GM18511 (cell line): ENCODE measurements at regions not wholly inside any gene's neighbourhood (a gene's known extent, or its start where the extent isn't known, plus 50 kb on each side); places are given as distances from the start of the nearest gene placed in this dataset.
"Not testable (repeated sequence)": the region's sequence is repeated elsewhere in the genome, so short reads cannot be mapped to it uniquely, and the experiment has no call there.

Experiments used
- ATAC-seq: cut with Tn5 transposase; IDR thresholded peaks from one replicate; pipeline ENCODE4 v1.9.1; 2021; ENCODE audit warnings: mild to moderate bottlenecking, moderate library complexity; ENCODE audit not compliant: unreplicated experiment

- no peak for ATAC-seq
These were observed 981.7 kb upstream of the NCAM2 start for GRCh38 chr21:20016435-20017005.

GRCh38 chr21:20020026-20020425 lies 978.2 kb upstream of the NCAM2 start:
- ATAC-seq: no peak

DNA sequence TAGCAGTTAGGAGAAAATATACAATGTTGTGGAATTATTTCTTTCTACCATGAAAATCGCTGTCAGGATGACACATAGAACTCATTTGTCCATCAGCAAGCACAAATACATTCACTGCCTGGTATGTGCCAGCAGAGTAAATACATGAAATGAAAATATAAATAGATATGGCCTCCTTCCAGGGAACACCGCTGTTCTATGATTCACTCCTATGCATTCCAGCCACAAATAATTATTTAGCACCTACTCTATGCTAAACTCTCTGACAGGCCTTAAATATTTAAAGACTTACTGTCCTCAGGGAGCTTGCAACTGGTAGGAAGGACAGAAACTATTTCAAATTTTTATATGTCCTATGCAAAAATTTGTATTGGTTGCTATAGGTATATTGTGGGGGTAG lies 975.0 kb upstream of the NCAM2 start:
- ATAC-seq: no peak

DNA sequence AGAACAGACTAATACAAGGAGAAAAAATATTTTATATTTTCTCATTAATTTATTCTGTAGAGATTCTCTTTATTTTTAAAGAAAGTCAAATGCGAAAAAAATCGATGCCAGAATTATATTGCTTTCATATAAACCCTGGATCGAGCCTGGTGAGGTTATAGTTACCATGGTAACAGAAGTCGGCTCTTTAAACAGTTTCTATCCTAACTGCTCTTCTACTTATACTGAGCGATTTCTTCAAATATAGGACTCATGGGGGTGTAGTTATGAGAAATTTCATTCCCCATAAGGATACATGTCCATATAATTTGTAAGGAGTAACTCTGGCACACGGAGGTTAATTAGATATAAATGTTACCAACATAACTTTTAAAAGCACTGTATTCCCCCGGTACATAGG lies 973.5 kb upstream of the NCAM2 start:
- ATAC-seq: no peak

- ATAC-seq: no peak
These were observed 971.7 kb upstream of the NCAM2 start for GRCh38 chr21:20026543-20026942.

GRCh38 chr21:20030390-20030789 lies 967.8 kb upstream of the NCAM2 start:
- no peak for ATAC-seq

DNA sequence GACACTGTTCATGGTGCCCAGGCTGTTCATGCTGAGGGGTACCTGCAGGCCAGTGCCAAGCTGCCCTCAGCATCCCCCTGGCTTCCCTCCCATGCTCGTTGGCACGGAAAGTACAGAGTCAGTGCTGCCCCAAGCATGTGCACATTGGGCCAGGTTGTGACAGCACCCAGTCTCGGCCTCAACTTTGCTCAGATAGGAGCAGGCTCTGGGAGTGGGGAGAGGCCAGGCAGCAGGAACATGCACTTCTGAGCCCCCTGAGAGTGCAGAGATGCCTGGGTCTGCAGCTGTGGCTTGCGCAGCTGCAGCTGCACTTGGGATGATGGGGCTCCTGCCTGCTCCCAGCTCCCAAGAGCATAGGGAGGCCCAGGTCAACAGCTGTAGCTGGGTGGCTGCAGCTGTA lies 966.4 kb upstream of the NCAM2 start:
- no peak for ATAC-seq

DNA sequence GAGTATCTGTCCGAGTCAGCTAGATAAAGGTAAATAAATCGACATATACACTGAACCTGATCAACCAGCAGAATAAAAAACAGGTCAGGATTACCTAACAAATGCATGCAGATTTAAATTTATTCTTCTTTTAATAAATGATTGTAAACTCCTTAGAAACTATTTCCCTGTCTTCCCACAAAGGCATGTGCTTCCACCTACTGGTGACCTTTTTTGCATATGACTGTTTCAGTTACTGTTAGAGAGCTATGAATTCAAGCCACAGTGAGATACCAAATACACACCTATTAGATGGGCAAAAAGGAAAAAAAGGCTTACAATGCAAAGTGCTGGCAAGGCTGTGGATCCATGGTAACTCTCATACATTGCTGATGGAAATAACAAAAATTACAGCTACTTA lies 957.4 kb upstream of the NCAM2 start:
- no peak for ATAC-seq

- ATAC-seq: no peak
These were observed 953.0 kb upstream of the NCAM2 start for GRCh38 chr21:20045197-20045596.

DNA sequence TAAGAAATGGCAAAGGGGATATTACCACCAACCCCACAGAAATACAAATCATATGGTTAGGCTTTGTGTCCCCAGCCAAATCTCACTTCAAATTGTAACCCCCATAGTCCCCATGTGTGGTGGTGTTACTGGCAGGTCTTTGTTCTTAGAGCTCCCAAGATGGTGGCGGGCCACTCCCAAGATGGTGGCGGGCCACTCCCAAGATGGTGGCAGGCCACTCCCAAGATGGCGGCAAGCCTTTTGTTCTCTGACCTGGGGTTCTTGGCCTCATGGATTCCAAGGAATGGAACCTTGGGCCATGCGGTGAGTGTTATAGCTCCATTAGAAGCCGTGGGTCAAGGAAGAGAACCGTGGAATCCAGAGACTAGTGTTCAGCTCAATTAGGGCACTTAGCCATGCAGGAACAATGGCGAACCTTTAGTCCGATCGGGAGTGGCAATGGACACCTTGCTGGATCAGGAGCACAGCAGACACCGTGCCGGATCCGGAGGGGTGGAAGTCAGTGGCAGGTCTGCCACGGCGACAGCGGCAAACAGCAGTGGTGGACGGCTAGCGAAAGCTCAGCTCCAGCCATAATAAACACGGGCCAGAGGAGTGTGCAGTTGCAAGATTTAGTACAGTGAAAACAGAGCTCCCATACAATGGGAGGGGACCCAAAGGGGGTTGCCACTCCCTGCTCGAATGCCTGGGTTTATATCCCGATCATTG lies 949.9 kb upstream of the NCAM2 start:
- not testable (repeated sequence) for ATAC-seq

DNA sequence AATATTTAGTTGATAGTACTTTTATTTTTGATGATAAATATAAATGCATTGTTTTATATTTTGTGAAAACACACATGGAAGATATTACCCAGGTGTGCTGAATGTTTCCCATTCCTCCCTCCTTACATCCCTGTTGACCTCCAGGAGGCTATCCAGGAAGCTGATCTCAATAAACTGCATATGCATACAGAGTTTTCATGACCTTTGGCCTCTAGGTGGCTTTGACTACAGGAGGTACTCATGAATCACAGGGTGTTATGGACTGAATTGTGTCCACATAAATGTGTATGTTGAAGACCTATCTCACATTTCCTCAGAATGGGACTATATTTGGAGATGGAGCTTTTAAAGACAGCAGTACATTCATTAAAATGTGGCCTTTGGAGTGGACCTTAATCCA lies 914.9 kb upstream of the NCAM2 start:
- ATAC-seq: no peak

- no peak for ATAC-seq
These were observed 914.3 kb upstream of the NCAM2 start for GRCh38 chr21:20083925-20084324.

- ATAC-seq: no peak
These were observed 911.7 kb upstream of the NCAM2 start for GRCh38 chr21:20086508-20086907.

- no peak for ATAC-seq
These were observed 891.8 kb upstream of the NCAM2 start for GRCh38 chr21:20106368-20106767.

- ATAC-seq: no peak
These were observed 890.2 kb upstream of the NCAM2 start for GRCh38 chr21:20108016-20108415.

- no peak for ATAC-seq
These were observed 889.2 kb upstream of the NCAM2 start for GRCh38 chr21:20108976-20109540.

DNA sequence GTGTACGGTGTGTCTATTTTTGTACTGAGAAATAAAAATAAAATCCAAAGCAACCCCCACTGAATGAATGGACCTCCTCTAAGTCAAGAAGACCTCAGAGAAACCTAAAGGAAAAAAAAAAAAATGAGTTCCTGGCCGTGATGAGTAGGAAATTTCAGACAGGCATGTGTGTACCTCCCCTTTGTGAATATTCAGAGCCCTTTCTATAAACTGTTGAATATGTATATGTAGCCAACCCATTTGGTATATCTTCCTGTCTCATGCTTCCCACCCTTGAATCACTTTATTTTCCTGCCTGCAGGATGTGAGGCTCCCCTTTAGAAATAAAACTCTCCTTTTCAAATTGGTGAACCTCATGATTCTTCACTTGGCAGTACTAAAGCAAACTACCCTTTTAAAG lies 887.8 kb upstream of the NCAM2 start:
- no peak for ATAC-seq

DNA sequence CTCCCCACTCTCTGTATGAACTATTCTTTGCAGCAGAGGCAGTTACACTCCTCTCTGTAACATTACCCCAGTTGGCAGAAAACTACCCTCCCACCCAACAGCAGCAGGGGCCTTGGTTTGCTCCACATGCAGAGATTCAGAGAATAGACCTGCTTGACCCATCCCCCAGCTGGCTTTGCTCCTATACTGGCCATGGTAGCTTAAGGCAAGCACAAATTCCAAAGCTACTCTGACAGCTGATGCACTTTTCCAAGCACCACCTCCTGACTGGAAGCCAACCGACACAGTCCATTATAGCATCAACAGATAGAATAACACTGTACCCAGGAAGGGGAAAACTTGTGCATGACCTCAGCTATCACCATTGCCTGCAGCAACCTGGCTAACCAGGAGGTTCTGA lies 846.5 kb upstream of the NCAM2 start:
- ATAC-seq: no peak

DNA sequence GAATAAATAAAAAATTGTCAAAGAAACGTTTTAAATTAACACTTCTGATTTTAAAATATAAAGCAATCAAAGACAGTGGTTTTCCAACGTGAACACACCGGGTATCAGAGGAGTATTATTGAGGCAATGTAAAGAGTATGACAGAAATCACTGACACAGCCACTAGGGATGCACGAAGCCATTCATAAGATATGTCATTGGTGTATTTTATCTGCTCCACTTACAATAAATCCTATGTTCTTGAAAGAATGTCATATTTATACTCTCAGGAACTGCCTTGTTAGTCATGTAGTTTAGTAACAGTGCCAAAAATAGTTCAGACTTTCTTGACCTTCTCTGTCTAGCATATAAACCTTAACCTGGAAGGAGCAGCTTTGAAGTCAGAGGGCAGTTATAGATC lies 835.0 kb upstream of the NCAM2 start:
- ATAC-seq: no peak

GRCh38 chr21:20167059-20167458 lies 831.1 kb upstream of the NCAM2 start:
- ATAC-seq: no peak

DNA sequence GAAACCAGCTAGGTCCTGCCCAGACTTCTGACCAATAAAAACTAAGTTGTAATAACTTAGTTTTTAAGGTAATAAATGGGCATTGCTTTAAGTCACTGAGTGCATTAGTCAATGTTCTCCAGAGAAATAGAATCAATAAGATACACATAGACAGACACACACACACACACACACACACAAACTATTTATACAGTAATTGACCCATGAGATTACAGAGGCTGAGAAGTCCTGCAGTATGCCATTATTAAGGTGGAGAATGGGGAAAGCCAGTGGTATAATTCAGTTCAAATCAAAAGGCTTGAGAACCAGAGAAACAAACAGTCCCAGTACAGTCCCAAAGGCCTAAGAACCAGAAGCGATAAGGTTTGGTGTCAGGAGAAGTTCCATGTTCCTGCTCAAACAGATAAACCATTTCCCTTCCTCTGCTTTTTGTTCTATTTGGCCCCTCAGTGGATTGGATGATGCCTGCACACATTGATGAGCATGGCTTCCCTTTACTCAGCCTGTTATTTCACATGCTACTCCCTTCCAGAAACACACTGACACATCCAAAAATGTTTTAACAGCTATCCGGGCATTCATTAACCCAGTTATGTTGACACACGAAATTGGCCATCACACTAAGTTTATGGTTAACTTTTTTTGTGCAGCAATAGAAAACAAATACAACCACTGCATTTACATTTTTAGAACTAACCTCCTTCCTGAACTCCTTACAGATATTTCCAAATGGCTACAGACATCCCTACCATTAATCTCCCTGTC lies 828.2 kb upstream of the NCAM2 start:
- no peak for ATAC-seq

DNA sequence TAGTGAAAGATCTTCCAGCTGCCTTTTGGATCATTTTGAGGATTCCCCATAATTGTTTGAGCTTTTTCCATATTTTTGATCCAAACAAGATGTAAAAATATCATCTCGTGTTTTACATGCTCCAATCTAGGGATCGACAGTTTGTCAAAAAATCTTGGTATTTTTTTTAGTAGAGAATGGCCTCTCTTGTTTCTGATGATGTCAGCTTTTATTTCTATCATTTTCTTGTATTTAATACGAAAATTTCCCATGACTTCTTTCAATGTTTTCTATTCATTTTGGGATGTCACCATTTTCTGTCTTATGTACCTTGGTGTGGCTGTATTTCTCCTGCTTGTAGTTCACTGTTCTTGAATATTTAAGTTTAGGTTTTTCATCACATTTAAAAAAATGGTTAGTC lies 812.0 kb upstream of the NCAM2 start:
- ATAC-seq: no peak
